ENCODE measurements at regions not wholly inside any gene's neighbourhood (a gene's known extent, or its start where the extent isn't known, plus 50 kb on each side); places are given as distances from the start of the nearest gene placed in this dataset.

GRCh38 chr3:11899826-11900225 is 53.1 kb upstream of the TAMM41 start (continued):
- no peak for TF ChIP-seq TOX (CRISPR knock-in tag; IDR thresholded peaks at IDR 0.05; ENCODE audit: borderline replicate concordance)

- no peak for TF ChIP-seq ISL1 (CRISPR knock-in tag; IDR thresholded peaks at IDR 0.05)
- TF ChIP-seq OSR1 (CRISPR knock-in tag; IDR thresholded peaks at IDR 0.05), result no peak
- TF ChIP-seq CSDC2 (CRISPR knock-in tag; IDR thresholded peaks at IDR 0.05), result no peak
- no peak for TF ChIP-seq ZFP3 (CRISPR knock-in tag; IDR thresholded peaks at IDR 0.05)
- TF ChIP-seq ZNF8 (CRISPR knock-in tag; IDR thresholded peaks at IDR 0.05), result no peak
- TF ChIP-seq ZNF565 (CRISPR knock-in tag; conservative IDR thresholded peaks at IDR 0.05; ENCODE audit: low read depth), result no peak
- no peak for TF ChIP-seq ARNTL (CRISPR knock-in tag; IDR thresholded peaks at IDR 0.05; ENCODE audit: borderline replicate concordance, low read depth)
- TF ChIP-seq RARB (CRISPR knock-in tag; IDR thresholded peaks at IDR 0.05), result no peak
- TF ChIP-seq, protein P1, sequence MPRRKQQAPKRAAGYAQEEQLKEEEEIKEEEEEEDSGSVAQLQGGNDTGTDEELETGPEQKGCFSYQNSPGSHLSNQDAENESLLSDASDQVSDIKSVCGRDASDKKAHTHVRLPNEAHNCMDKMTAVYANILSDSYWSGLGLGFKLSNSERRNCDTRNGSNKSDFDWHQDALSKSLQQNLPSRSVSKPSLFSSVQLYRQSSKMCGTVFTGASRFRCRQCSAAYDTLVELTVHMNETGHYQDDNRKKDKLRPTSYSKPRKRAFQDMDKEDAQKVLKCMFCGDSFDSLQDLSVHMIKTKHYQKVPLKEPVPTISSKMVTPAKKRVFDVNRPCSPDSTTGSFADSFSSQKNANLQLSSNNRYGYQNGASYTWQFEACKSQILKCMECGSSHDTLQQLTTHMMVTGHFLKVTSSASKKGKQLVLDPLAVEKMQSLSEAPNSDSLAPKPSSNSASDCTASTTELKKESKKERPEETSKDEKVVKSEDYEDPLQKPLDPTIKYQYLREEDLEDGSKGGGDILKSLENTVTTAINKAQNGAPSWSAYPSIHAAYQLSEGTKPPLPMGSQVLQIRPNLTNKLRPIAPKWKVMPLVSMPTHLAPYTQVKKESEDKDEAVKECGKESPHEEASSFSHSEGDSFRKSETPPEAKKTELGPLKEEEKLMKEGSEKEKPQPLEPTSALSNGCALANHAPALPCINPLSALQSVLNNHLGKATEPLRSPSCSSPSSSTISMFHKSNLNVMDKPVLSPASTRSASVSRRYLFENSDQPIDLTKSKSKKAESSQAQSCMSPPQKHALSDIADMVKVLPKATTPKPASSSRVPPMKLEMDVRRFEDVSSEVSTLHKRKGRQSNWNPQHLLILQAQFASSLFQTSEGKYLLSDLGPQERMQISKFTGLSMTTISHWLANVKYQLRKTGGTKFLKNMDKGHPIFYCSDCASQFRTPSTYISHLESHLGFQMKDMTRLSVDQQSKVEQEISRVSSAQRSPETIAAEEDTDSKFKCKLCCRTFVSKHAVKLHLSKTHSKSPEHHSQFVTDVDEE (CRISPR knock-in tag; IDR thresholded peaks at IDR 0.05), result no peak
- TF ChIP-seq ESRRG (CRISPR knock-in tag; IDR thresholded peaks at IDR 0.05), result no peak
- no peak for TF ChIP-seq TOX (CRISPR knock-in tag; IDR thresholded peaks at IDR 0.05; ENCODE audit: borderline replicate concordance)
- TF ChIP-seq TCF4 (CRISPR knock-in tag; IDR thresholded peaks at IDR 0.05; ENCODE audit: borderline replicate concordance), result no peak
- TF ChIP-seq, protein P2, sequence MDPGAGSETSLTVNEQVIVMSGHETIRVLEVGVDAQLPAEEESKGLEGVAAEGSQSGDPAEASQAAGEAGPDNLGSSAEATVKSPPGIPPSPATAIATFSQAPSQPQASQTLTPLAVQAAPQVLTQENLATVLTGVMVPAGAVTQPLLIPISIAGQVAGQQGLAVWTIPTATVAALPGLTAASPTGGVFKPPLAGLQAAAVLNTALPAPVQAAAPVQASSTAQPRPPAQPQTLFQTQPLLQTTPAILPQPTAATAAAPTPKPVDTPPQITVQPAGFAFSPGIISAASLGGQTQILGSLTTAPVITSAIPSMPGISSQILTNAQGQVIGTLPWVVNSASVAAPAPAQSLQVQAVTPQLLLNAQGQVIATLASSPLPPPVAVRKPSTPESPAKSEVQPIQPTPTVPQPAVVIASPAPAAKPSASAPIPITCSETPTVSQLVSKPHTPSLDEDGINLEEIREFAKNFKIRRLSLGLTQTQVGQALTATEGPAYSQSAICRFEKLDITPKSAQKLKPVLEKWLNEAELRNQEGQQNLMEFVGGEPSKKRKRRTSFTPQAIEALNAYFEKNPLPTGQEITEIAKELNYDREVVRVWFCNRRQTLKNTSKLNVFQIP (CRISPR knock-in tag; IDR thresholded peaks at IDR 0.05; ENCODE audit: borderline replicate concordance, low read depth), result no peak
- ATAC-seq, result no peak
Measured at GRCh38 chr3:11900824-11901223, 54.1 kb upstream of the TAMM41 start.

DNA sequence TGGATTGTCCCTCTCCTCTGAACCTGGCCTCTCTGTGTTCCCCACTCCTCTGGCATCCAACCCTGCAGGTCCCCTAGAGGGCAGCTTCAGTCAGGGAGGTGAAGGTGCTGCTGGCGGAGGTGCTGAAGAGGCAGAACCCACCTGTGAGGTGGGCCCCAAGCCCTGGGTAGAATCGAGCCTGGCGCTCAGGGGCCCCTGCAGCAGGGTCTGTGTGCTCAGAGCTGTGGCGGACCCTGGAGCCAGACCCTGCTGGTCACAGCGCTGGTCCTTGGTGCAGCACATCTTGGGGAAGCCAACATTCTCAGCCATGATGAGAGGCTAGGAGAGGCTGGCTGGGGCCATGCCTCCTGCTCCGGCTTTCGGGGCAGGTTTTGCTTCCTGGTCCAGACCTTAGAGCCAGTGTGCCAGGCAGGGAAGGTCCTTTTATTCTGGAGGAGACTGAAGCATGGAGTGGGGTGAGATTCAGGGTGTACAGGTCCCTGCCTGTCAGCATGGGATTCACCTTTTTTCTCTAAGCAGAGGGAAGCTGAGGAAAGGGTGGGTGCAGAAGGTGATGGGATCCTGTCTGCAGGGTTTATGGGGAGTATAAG is 54.7 kb upstream of the TAMM41 start:
- ATAC-seq, result no peak
- TF ChIP-seq ESRRG (CRISPR knock-in tag; IDR thresholded peaks at IDR 0.05) (no peak), CSRNP3 (CRISPR knock-in tag; IDR thresholded peaks at IDR 0.05) (no peak), CSDC2 (CRISPR knock-in tag; IDR thresholded peaks at IDR 0.05) (no peak), PATZ1 (CRISPR knock-in tag; IDR thresholded peaks at IDR 0.05; ENCODE audit: borderline replicate concordance) (no peak), BACH2 (CRISPR knock-in tag; IDR thresholded peaks at IDR 0.05; ENCODE audit: borderline replicate concordance) (no peak), OSR1 (CRISPR knock-in tag; IDR thresholded peaks at IDR 0.05) (no peak), ZFP30 (CRISPR knock-in tag; IDR thresholded peaks at IDR 0.05) (no peak), ISL1 (CRISPR knock-in tag; IDR thresholded peaks at IDR 0.05) (no peak), TCF4 (CRISPR knock-in tag; IDR thresholded peaks at IDR 0.05; ENCODE audit: borderline replicate concordance) (no peak)
- TF ChIP-seq, protein P1 (CRISPR knock-in tag; IDR thresholded peaks at IDR 0.05), result no peak
